B cell (primary cell): ENCODE measurements at regions not wholly inside any gene's neighbourhood (a gene's known extent, or its start where the extent isn't known, plus 50 kb on each side); places are given as distances from the start of the nearest gene placed in this dataset.

Experiments
- ATAC-seq: fragments of 200-7000 bp; cut with Tn5 transposase; one replicate; pipeline ENCODE4 v1.10.0; 2021; ENCODE audit warnings: low read depth, mild to moderate bottlenecking, moderate number of reproducible peaks, moderate library complexity
- CTCF ChIA-PET: fragments of 350-600 bp; sonication (Branson Sonifier 250); formaldehyde crosslinking; loops from one replicate; lab custom pipeline; 2021; ENCODE audit warnings: antibody characterized with exemption, inconsistent platforms; lab: Charles Lee
- POLR2A ChIA-PET: fragments of 350-600 bp; sonication (Branson Sonifier 250); formaldehyde crosslinking; loops from one replicate; lab custom pipeline; 2021; ENCODE audit warnings: antibody characterized with exemption; lab: Charles Lee
- DNase-seq: peaks from one replicate; pipeline ENCODE4 v3.0.0; 2013
- H2AFZ ChIP-seq: 2 replicates; pipeline ENCODE4 v1.6.1; 2012; ENCODE audit warnings: mild to moderate bottlenecking, low read depth, low read length; ENCODE audit not compliant: insufficient read depth, poor library complexity, severe bottlenecking
- H3K27ac ChIP-seq, 2 donors: 1 replicate in 1 of 2; 2 replicates in 1 of 2; pipeline ENCODE4 v1.5.1; 2012 to 2013; ENCODE audit warnings: low read length in 2 of 2, mild to moderate bottlenecking in 2 of 2, moderate library complexity in 1 of 2
- H3K27me3 ChIP-seq, 4 experiments: fragments of 200-600 bp in 1 of 4; sonication (generic) in 1 of 4; replicated peaks in 1 of 4; 1 replicate in 2 of 4; 2 replicates in 2 of 4; pipeline versions ENCODE4 v1.6.1 to v1.7.0; 2013 to 2016; ENCODE audit warnings: low read length in 3 of 4, mild to moderate bottlenecking in 2 of 4, mixed read lengths in 1 of 4, moderate library complexity in 1 of 4; ENCODE audit not compliant: insufficient read depth in 4 of 4, control insufficient read depth in 3 of 4; ENCODE audit errors: control extremely low read depth in 1 of 4
- H3K36me3 ChIP-seq, 2 experiments: replicated peaks in 1 of 2; 1 replicate in 1 of 2; 2 replicates in 1 of 2; pipeline versions ENCODE4 v1.6.1 to v1.7.1; 2013; ENCODE audit warnings: low read length in 1 of 2; ENCODE audit not compliant: insufficient read depth in 2 of 2, control insufficient read depth in 1 of 2; ENCODE audit errors: control extremely low read depth in 1 of 2, extremely low read depth in 1 of 2
- H3K4me1 ChIP-seq, 2 donors: fragments of 200-600 bp in 1 of 2; sonication (generic) in 1 of 2; 1 replicate in 1 of 2; 2 replicates in 1 of 2; pipeline versions ENCODE4 v1.5.1 to v1.6.1; 2013 to 2017; ENCODE audit warnings: low read length in 2 of 2; ENCODE audit not compliant: control insufficient read depth in 2 of 2, insufficient read depth in 2 of 2
- H3K4me2 ChIP-seq: replicated peaks from 2 replicates; pipeline ENCODE3; 2012; ENCODE audit warnings: mild to moderate bottlenecking, low read depth, low read length; ENCODE audit not compliant: poor library complexity, severe bottlenecking
- H3K4me3 ChIP-seq, 5 experiments: fragments of 200-600 bp in 1 of 5; sonication (generic) in 1 of 5; 1 replicate in 3 of 5; 2 replicates in 2 of 5; pipeline versions ENCODE4 v1.5.1 to v1.7.0; 2011 to 2016; ENCODE audit warnings: low read length in 4 of 5, mild to moderate bottlenecking in 4 of 5, low read depth in 2 of 5, control low read depth in 1 of 5, moderate library complexity in 1 of 5; ENCODE audit not compliant: insufficient read depth in 1 of 5; ENCODE audit errors: control extremely low read depth in 1 of 5, extremely low read depth in 1 of 5
- H3K79me2 ChIP-seq: fragments of 200-600 bp; sonication (generic); one replicate; pipeline ENCODE4 v1.6.0; 2016; ENCODE audit warnings: low read length; ENCODE audit not compliant: control insufficient read depth, insufficient read depth
- H3K9ac ChIP-seq: fragments of 200-600 bp; sonication (generic); 2 replicates; pipeline ENCODE4 v1.6.1; 2017; ENCODE audit warnings: mild to moderate bottlenecking, low read length, moderate library complexity
- H3K9me3 ChIP-seq, 3 donors: one replicate each; pipeline versions ENCODE4 v1.6.1 to v1.7.1; 2013; ENCODE audit warnings: low read length in 2 of 3; ENCODE audit not compliant: control insufficient read depth in 2 of 3, insufficient read depth in 1 of 3; ENCODE audit errors: control extremely low read depth in 1 of 3
- H4K20me1 ChIP-seq: 2 replicates; pipeline ENCODE4 v1.6.0; 2012; ENCODE audit warnings: mild to moderate bottlenecking, low read length; ENCODE audit not compliant: insufficient read depth, control insufficient read depth, poor library complexity, severe bottlenecking
- H3K27ac Mint-ChIP-seq: one replicate; pipeline ENCODE4 v1.8.0; 2021; ENCODE audit warnings: mixed read lengths
- H3K27me3 Mint-ChIP-seq: one replicate; pipeline ENCODE4 v1.8.0; 2021; ENCODE audit warnings: mixed read lengths
- H3K4me1 Mint-ChIP-seq: one replicate; pipeline ENCODE4 v1.8.0; 2021; ENCODE audit warnings: mixed read lengths
- H3K4me3 Mint-ChIP-seq: one replicate; pipeline ENCODE4 v1.8.0; 2021; ENCODE audit warnings: mixed read lengths
- H3K9me3 Mint-ChIP-seq: one replicate; pipeline ENCODE4 v1.8.0; 2022; ENCODE audit warnings: mixed read lengths; ENCODE audit not compliant: insufficient read depth
- EZH2 ChIP-seq: IDR thresholded peaks from 2 replicates; pipeline ENCODE4 v1.6.1; 2012; ENCODE audit warnings: borderline replicate concordance, low read depth, mild to moderate bottlenecking, moderate library complexity, low read length; ENCODE audit not compliant: insufficient read depth, poor library complexity, severe bottlenecking
- WGBS: methylation state at CpG from one replicate; pipeline ENCODE4 v1.1.5; 2013; ENCODE audit warnings: missing lambda C conversion rate; ENCODE audit not compliant: insufficient coverage; 5-methylcytosine and 5-hydroxymethylcytosine counted together
- intact Hi-C: fragments of 100-400 bp; cut with micrococcal nuclease; formaldehyde crosslinking; loops from one replicate; pipeline ENCODE4 v1.10.0; 2022
- TF ChIP-seq, protein P1 (sequence below): fragments of 200-600 bp; IDR thresholded peaks from one replicate; pipeline ENCODE4 v1.8.0; 2022; ENCODE audit warnings: antibody characterized with exemption, mild to moderate bottlenecking

DNA sequence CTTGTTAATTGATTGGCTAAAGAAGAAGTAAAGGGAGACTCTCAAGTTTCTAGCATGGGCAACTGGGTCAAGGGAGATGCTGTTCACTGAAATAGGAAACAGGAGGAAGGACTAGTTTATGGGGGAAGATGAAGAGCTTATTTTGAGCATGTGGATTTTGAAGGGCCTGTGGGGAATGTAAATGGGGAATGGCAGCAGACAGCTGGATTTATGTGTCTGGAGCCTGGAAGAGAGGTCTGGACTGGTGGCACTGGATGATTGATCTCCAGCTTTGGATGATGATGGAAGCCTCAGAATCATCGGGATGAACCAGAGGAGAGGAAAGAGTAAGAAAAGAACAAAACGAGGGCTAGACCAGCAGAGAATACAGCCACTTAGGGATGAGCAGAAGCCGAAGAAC, 54.9 kb upstream of the ENAH start:
- H3K4me2 ChIP-seq: no peak overlapping the region
- H3K9ac ChIP-seq: no peak overlapping the region
- Mint-ChIP-seq H3K9me3 (no peaks in the 10 kb centered on the region), H3K4me1 (no peaks in the 10 kb centered on the region), H3K27ac (no peak overlapping the region), H3K4me3 (no peak overlapping the region), H3K27me3 (peaks cover 3% of the 10 kb centered on the region)
- CTCF ChIA-PET: no interaction called here
- no peaks in the 10 kb centered on the region for H3K36me3 ChIP-seq
- no peaks in the 10 kb centered on the region for H3K27me3 ChIP-seq
- H3K4me3 ChIP-seq: no peak overlapping the region
- no peaks in the 10 kb centered on the region for H3K4me1 ChIP-seq
- 85% methylated on average over 3 of the region's 3 CpGs for WGBS
- intact Hi-C loops: no loop called here
- no peaks in the 10 kb centered on the region for H3K9me3 ChIP-seq
- TF ChIP-seq EZH2: no peak
- TF ChIP-seq, protein P1, sequence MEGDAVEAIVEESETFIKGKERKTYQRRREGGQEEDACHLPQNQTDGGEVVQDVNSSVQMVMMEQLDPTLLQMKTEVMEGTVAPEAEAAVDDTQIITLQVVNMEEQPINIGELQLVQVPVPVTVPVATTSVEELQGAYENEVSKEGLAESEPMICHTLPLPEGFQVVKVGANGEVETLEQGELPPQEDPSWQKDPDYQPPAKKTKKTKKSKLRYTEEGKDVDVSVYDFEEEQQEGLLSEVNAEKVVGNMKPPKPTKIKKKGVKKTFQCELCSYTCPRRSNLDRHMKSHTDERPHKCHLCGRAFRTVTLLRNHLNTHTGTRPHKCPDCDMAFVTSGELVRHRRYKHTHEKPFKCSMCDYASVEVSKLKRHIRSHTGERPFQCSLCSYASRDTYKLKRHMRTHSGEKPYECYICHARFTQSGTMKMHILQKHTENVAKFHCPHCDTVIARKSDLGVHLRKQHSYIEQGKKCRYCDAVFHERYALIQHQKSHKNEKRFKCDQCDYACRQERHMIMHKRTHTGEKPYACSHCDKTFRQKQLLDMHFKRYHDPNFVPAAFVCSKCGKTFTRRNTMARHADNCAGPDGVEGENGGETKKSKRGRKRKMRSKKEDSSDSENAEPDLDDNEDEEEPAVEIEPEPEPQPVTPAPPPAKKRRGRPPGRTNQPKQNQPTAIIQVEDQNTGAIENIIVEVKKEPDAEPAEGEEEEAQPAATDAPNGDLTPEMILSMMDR: no peak
- no peaks in the 10 kb centered on the region for H3K79me2 ChIP-seq
- no peak overlapping the region for H2AFZ ChIP-seq
- no peaks in the 10 kb centered on the region for H4K20me1 ChIP-seq
- H3K27ac ChIP-seq: no peak overlapping the region
- POLR2A ChIA-PET: interaction anchor here (0.6 kb wide), 1 partner anchor 1531 kb away, joined by 6 read pairs; no protein-coding TSS in a partner anchor
- DNase-seq (no peak), ATAC-seq (no peak)

DNA sequence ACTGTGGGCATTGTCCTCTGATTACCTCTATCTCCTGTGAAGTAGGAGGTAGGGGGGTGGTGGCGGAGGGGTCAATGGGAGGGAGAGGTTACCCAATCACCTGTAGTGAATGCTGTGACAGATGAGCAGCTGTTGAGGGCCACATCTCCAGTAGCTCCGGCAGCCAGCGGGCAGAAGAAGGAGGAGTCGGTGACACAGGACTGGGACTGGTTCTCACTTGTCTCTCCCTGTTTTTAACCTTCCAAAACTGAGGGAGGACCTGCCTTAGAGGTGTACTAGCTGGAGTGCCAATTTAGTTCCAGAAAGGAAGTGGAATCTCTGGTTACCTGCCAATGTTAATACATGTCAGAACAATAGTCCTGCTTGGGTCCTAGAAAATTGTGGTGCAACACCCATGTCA, 56.2 kb upstream of the ENAH start:
- WGBS: 100% methylated on average over 4 of the region's 4 CpGs
- Mint-ChIP-seq H3K27ac (no peak overlapping the region), H3K4me3 (no peak overlapping the region), H3K4me1 (no peaks in the 10 kb centered on the region), H3K9me3 (no peaks in the 10 kb centered on the region), H3K27me3 (peaks cover 6% of the 10 kb centered on the region)
- H3K4me1 ChIP-seq: no peaks in the 10 kb centered on the region
- H3K9me3 ChIP-seq: no peaks in the 10 kb centered on the region
- CTCF ChIA-PET: interaction anchor here (0.6 kb wide), 1 partner anchor 182 kb away, joined by 3 read pairs; no protein-coding TSS in a partner anchor
- no peak overlapping the region for H3K9ac ChIP-seq
- ATAC-seq (no peak), DNase-seq (no peak)
- no peaks in the 10 kb centered on the region for H3K79me2 ChIP-seq
- H3K4me3 ChIP-seq: no peak overlapping the region
- H3K4me2 ChIP-seq: no peak overlapping the region
- intact Hi-C loops: no loop called here
- no peaks in the 10 kb centered on the region for H4K20me1 ChIP-seq
- H3K36me3 ChIP-seq: no peaks in the 10 kb centered on the region
- H3K27me3 ChIP-seq: no peaks in the 10 kb centered on the region
- TF ChIP-seq, protein P1: no peak
- TF ChIP-seq EZH2: no peak
- no peak overlapping the region for H2AFZ ChIP-seq
- H3K27ac ChIP-seq: no peak overlapping the region
- POLR2A ChIA-PET: no interaction called here
